ENCODE measurements at regions not wholly inside any gene's neighbourhood (a gene's known extent, or its start where the extent isn't known, plus 50 kb on each side); places are given as distances from the start of the nearest gene placed in this dataset.

DNA sequence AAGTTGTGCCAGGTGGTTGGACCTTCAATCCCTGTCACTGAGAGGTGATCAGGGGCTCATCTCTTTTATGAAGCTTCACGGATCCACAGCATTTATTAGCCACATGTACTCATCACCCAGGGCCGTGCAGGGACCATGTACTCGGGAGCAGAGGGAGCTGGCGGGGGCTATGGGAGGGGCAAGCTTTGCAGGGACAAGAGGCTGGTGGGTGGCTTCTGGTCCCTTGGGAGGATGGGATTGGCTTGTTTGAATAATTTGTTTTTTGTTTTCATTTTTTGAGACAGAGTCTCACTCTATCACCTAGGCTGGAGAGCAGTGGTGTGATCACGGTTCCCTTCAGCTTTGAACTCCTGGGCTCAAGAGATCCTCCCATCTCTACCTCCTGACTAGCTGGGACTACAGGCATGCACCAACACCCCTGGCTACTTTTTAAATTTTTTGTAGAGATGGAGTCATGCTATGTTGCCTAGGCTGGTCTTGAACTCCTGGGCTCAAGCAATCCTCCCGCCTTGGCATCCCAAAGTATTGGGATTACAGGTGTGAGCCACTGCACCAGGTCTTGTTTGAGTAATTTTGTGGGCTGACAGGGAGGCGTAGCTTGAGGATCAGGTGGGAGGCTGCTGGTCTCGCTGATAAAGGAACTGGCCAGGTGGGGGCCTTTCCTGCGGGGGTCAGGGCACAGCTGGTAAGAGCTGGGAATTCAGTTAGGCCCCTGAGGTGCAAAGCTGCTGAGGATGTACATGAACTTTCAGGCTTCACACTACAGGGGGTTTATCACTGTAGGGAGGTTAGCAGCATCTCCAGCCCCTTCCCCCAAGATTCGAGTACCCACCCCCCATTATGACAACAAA is 308.0 kb upstream of the C1orf174 start:
- intact Hi-C loops (cut with DNase I): no loop called here
- H3K27me3 ChIP-seq: no peaks in the 10 kb centered on the region
- H3K36me3 ChIP-seq: no peaks in the 10 kb centered on the region
- H3K4me1 ChIP-seq: no peaks in the 10 kb centered on the region
- no peak overlapping the region for H3K27ac ChIP-seq
- no peak overlapping the region for H3K4me3 ChIP-seq (replicated peaks in 1 of 3)
- 82 to 87% methylated on average over 10 of the region's 10 CpGs for WGBS, 2 donors
- TF ChIP-seq, protein P1, sequence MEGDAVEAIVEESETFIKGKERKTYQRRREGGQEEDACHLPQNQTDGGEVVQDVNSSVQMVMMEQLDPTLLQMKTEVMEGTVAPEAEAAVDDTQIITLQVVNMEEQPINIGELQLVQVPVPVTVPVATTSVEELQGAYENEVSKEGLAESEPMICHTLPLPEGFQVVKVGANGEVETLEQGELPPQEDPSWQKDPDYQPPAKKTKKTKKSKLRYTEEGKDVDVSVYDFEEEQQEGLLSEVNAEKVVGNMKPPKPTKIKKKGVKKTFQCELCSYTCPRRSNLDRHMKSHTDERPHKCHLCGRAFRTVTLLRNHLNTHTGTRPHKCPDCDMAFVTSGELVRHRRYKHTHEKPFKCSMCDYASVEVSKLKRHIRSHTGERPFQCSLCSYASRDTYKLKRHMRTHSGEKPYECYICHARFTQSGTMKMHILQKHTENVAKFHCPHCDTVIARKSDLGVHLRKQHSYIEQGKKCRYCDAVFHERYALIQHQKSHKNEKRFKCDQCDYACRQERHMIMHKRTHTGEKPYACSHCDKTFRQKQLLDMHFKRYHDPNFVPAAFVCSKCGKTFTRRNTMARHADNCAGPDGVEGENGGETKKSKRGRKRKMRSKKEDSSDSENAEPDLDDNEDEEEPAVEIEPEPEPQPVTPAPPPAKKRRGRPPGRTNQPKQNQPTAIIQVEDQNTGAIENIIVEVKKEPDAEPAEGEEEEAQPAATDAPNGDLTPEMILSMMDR (IDR thresholded peaks at IDR 0.05): no peak
- TF ChIP-seq POLR2A (IDR thresholded peaks at IDR 0.05): no peak
- no peaks in the 10 kb centered on the region for H3K9me3 ChIP-seq
- DNase-seq: no peak

DNA sequence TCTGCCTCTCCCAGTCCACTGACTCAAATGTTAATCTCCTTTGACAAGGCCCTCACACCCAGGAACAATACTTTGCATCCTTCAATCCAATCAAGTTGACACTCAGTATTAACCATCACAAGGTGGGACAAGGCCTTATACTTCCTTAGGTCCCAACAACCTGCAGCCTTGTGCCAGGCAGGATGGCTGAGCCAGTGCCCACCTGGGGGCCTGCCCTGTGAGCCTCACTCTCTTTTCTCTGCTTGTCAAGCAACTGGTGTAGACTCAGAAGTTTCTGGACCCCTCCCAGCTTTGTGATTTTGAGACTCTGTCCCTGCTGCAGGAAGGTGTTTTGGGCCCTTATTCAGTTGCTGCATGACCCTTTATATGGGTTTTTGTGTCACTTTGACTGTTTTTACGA is 310.0 kb upstream of the C1orf174 start:
- no peak for DNase-seq
- H3K9me3 ChIP-seq: no peaks in the 10 kb centered on the region
- no peak overlapping the region for H3K4me3 ChIP-seq (replicated peaks in 1 of 3)
- TF ChIP-seq, protein P1 (IDR thresholded peaks at IDR 0.05): no peak
- TF ChIP-seq POLR2A (IDR thresholded peaks at IDR 0.05): no peak
- intact Hi-C loops (cut with DNase I): no loop called here
- H3K4me1 ChIP-seq: no peaks in the 10 kb centered on the region
- no peaks in the 10 kb centered on the region for H3K36me3 ChIP-seq
- H3K27me3 ChIP-seq: no peaks in the 10 kb centered on the region
- H3K27ac ChIP-seq: no peak overlapping the region
- WGBS, 2 donors: 75 to 80% methylated on average over 1 of the region's 1 CpG

DNA sequence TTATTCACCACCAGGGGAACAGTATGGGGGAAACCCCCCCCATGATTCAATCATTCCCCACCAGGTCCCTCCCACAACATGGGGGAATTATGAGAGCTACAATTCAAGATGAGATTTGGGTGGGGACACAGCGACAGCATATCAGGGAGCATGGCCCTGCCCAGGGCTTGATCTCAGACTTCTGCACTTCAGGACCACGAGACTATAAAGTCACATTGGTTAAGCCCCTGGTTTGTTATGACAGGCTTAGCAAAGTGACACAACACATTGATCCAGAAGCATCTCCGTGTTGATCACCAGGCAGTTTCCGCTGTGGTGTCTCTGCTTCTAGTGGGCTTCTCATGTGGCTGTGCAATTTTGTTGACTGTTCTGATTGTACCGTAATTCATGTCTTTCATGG is 312.7 kb upstream of the C1orf174 start:
- DNase-seq: no peak
- no peaks in the 10 kb centered on the region for H3K27me3 ChIP-seq
- no peaks in the 10 kb centered on the region for H3K4me1 ChIP-seq
- no peak overlapping the region for H3K4me3 ChIP-seq (replicated peaks in 1 of 3)
- H3K27ac ChIP-seq: no peak overlapping the region
- intact Hi-C loops (cut with DNase I): no loop called here
- WGBS, 2 donors: 81 to 86% methylated on average over 5 of the region's 5 CpGs
- TF ChIP-seq POLR2A (IDR thresholded peaks at IDR 0.05): no peak
- TF ChIP-seq, protein P1 (IDR thresholded peaks at IDR 0.05): no peak
- H3K9me3 ChIP-seq: no peaks in the 10 kb centered on the region
- no peaks in the 10 kb centered on the region for H3K36me3 ChIP-seq

- H3K9me3 ChIP-seq: no peaks in the 10 kb centered on the region
- no peaks in the 10 kb centered on the region for H3K36me3 ChIP-seq
- DNase-seq: no peak
- no peak overlapping the region for H3K4me3 ChIP-seq (replicated peaks in 1 of 3)
- 40 to 41% methylated on average over 18 of the region's 18 CpGs for WGBS, 2 donors
- intact Hi-C loops (cut with DNase I): no loop called here
- no peaks in the 10 kb centered on the region for H3K4me1 ChIP-seq
- H3K27me3 ChIP-seq: no peaks in the 10 kb centered on the region
- no peak for TF ChIP-seq POLR2A (IDR thresholded peaks at IDR 0.05)
- TF ChIP-seq, protein P1 (IDR thresholded peaks at IDR 0.05): no peak
- no peak overlapping the region for H3K27ac ChIP-seq
These were observed 313.4 kb upstream of the C1orf174 start for GRCh38 chr1:4213366-4213973.

GRCh38 chr1:4214826-4215225 is 314.8 kb upstream of the C1orf174 start:
- no peak for TF ChIP-seq POLR2A (IDR thresholded peaks at IDR 0.05)
- TF ChIP-seq, protein P1 (IDR thresholded peaks at IDR 0.05): no peak
- 91 to 95% methylated on average over 12 of the region's 12 CpGs for WGBS, 2 donors
- intact Hi-C loops (cut with DNase I): no loop called here
- Histone ChIP-seq H3K9me3 (no peaks in the 10 kb centered on the region), H3K4me3 (replicated peaks in 1 of 3) (no peak overlapping the region), H3K36me3 (no peaks in the 10 kb centered on the region), H3K4me1 (no peaks in the 10 kb centered on the region), H3K27ac (no peak overlapping the region), H3K27me3 (no peaks in the 10 kb centered on the region)
- no peak for DNase-seq

Data from thyroid gland (tissue), 4 donors.